Liver (tissue), 8 donors: ENCODE measurements at regions not wholly inside any gene's neighbourhood (a gene's known extent, or its start where the extent isn't known, plus 50 kb on each side); places are given as distances from the start of the nearest gene placed in this dataset.

Experiments
- DNase-seq: peaks from one replicate; pipeline ENCODE4 v3.0.0-alpha.2; 2017; ENCODE audit warnings: low spot score
- H3K27ac ChIP-seq, 2 donors: one replicate each; pipeline ENCODE4 v1.7.0; 2013; ENCODE audit warnings: inconsistent platforms in 2 of 2, low read length in 2 of 2, control low read depth in 1 of 2, low read depth in 1 of 2, mild to moderate bottlenecking in 1 of 2
- H3K27me3 ChIP-seq, 4 donors: one replicate each; pipeline versions ENCODE4 v1.6.1 to v1.7.0; 2013; ENCODE audit warnings: low read length in 3 of 4, inconsistent platforms in 1 of 4, mild to moderate bottlenecking in 1 of 4, moderate library complexity in 1 of 4; ENCODE audit not compliant: control insufficient read depth in 4 of 4, insufficient read depth in 4 of 4
- H3K36me3 ChIP-seq, 4 donors: one replicate each; pipeline versions ENCODE4 v1.6.1 to v1.7.0; 2013; ENCODE audit warnings: low read length in 3 of 4, mild to moderate bottlenecking in 3 of 4, low read depth in 1 of 4, moderate library complexity in 1 of 4; ENCODE audit not compliant: control insufficient read depth in 4 of 4, insufficient read depth in 3 of 4
- H3K4me1 ChIP-seq, 4 donors: one replicate each; pipeline versions ENCODE4 v1.6.1 to v1.7.0; 2013; ENCODE audit warnings: low read length in 3 of 4, mild to moderate bottlenecking in 3 of 4, moderate library complexity in 1 of 4; ENCODE audit not compliant: control insufficient read depth in 4 of 4, insufficient read depth in 4 of 4
- H3K4me3 ChIP-seq, 3 donors: one replicate each; pipeline versions ENCODE4 v1.6.1 to v1.7.0; 2013; ENCODE audit warnings: low read length in 3 of 3, control low read depth in 1 of 3, low read depth in 1 of 3, mild to moderate bottlenecking in 1 of 3
- H3K9ac ChIP-seq, 2 donors: one replicate each; pipeline ENCODE4 v1.7.0; 2013; ENCODE audit warnings: low read length in 2 of 2, mild to moderate bottlenecking in 2 of 2, moderate library complexity in 2 of 2, control low read depth in 1 of 2, low read depth in 1 of 2
- H3K9me3 ChIP-seq, 4 donors: one replicate each; pipeline versions ENCODE4 v1.6.1 to v1.7.0; 2013; ENCODE audit warnings: low read length in 3 of 4; ENCODE audit not compliant: control insufficient read depth in 4 of 4
- ATF3 ChIP-seq: IDR thresholded peaks from 2 replicates; pipeline ENCODE4 v1.6.1; 2016; ENCODE audit warnings: antibody characterized with exemption
- CTCF ChIP-seq: fragments of 150-350 bp; IDR thresholded peaks from 2 replicates; pipeline ENCODE4 v1.5.1; 2017; ENCODE audit warnings: improper control_type of control experiment, low read depth, low read length; ENCODE audit not compliant: missing input control
- FOXA2 ChIP-seq: IDR thresholded peaks from 2 replicates; pipeline ENCODE4 v1.6.1; 2016; ENCODE audit warnings: antibody characterized with exemption
- HNF4A ChIP-seq, 2 donors: conservative IDR thresholded peaks; 2 replicates each; pipeline ENCODE4 v1.6.1; 2016; ENCODE audit warnings: antibody characterized with exemption in 2 of 2, mild to moderate bottlenecking in 2 of 2
- JUND ChIP-seq, 2 donors: IDR thresholded peaks; 2 replicates each; pipeline ENCODE4 v1.6.1; 2016; ENCODE audit warnings: antibody characterized with exemption in 2 of 2
- MAX ChIP-seq: IDR thresholded peaks from 2 replicates; pipeline ENCODE4 v1.6.1; 2016; ENCODE audit warnings: antibody characterized with exemption
- RAD21 ChIP-seq, 2 donors: IDR thresholded peaks; 2 replicates each; pipeline ENCODE4 v1.6.1; 2016; ENCODE audit warnings: antibody characterized with exemption in 2 of 2, mild to moderate bottlenecking in 2 of 2
- TAF1 ChIP-seq: conservative IDR thresholded peaks from 2 replicates; pipeline ENCODE4 v1.6.1; 2016; ENCODE audit warnings: antibody characterized with exemption, mild to moderate bottlenecking
- ZBTB33 ChIP-seq: IDR thresholded peaks from 2 replicates; pipeline ENCODE4 v1.6.1; 2016; ENCODE audit warnings: antibody characterized with exemption
- WGBS: extraction: QIAGEN DNeasy Blood & Tissue Kit; methylation state at CpG from one replicate; pipeline ENCODE4 v1.1.7; 2013; 5-methylcytosine and 5-hydroxymethylcytosine counted together
- donor health status: healthy.
- donor health status: healthy.
- donor health status: healthy.
- donor health status: healthy.
- donor health status: healthy.

GRCh38 chr6:50602292-50602691 lies 111.0 kb upstream of the TFAP2D start:
- no peak overlapping the region for H3K9ac ChIP-seq
- no peak overlapping the region for H3K4me3 ChIP-seq
- whole genome bisulfite sequencing: 55% methylated on average over 2 of the region's 2 CpGs
- H3K27me3 ChIP-seq: no peaks in the 10 kb centered on the region
- TF ChIP-seq HNF4A (conservative IDR thresholded peaks at IDR 0.05) (no peak), ZBTB33 (no peak), RAD21 (IDR thresholded peaks at IDR 0.05) (peak; percentile 78 to 81), TAF1 (no peak), CTCF (peak; percentile 68)
- no peaks in the 10 kb centered on the region for H3K36me3 ChIP-seq
- H3K9me3 ChIP-seq: no peaks in the 10 kb centered on the region
- DNase-seq: no peak
- no peak overlapping the region for H3K27ac ChIP-seq
- H3K4me1 ChIP-seq: no peaks in the 10 kb centered on the region

GRCh38 chr6:50608421-50608820 lies 104.9 kb upstream of the TFAP2D start:
- Histone ChIP-seq H3K4me3 (peak overlapping the region in 1 of 3 donors; percentile 37), H3K27ac (no peak overlapping the region), H3K4me1 (peaks cover 0 to 5% (median 2%) of the 10 kb centered on the region in 4 donors), H3K9ac (no peak overlapping the region), H3K36me3 (no peaks in the 10 kb centered on the region), H3K27me3 (peaks cover 0 to 3% (median 0%) of the 10 kb centered on the region in 4 donors), H3K9me3 (no peaks in the 10 kb centered on the region)
- TF ChIP-seq MAX (no peak), RAD21 (IDR thresholded peaks at IDR 0.05) (no peak), TAF1 (no peak), JUND (IDR thresholded peaks at IDR 0.05) (peak in 1 of 2 donors; percentile 29), CTCF (no peak), ZBTB33 (no peak), FOXA2 (peak; percentile 27), ATF3 (peak; percentile 85), HNF4A (conservative IDR thresholded peaks at IDR 0.05) (peak in 1 of 2 donors; percentile 20)
- WGBS: 24% methylated on average over 5 of the region's 5 CpGs
- DNase-seq: no peak
